ENCODE measurements at regions not wholly inside any gene's neighbourhood (a gene's known extent, or its start where the extent isn't known, plus 50 kb on each side); places are given as distances from the start of the nearest gene placed in this dataset.

GRCh38 chr3:84836961-84837360 is 121.8 kb upstream of the CADM2 start:
- Mint-ChIP-seq H3K27me3 (no peaks in the 10 kb centered on the region), H3K27ac (no peak overlapping the region), H3K4me3 (no peak overlapping the region), H3K4me1 (ENCODE audit: unreplicated experiment) (no peaks in the 10 kb centered on the region), H3K9me3 (no peaks in the 10 kb centered on the region), H3K36me3 (no peaks in the 10 kb centered on the region)
- DNase-seq (ENCODE audit: extremely low spot score, unreplicated experiment): no peak
- no peak for TF ChIP-seq CTCF (conservative IDR thresholded peaks at IDR 0.05)

GRCh38 chr3:84877092-84877491 is 81.7 kb upstream of the CADM2 start:
- no peaks in the 10 kb centered on the region for H3K27me3 Mint-ChIP-seq
- H3K4me1 Mint-ChIP-seq (ENCODE audit: unreplicated experiment): no peaks in the 10 kb centered on the region
- TF ChIP-seq CTCF (conservative IDR thresholded peaks at IDR 0.05): no peak
- DNase-seq (ENCODE audit: extremely low spot score, unreplicated experiment): no peak
- no peaks in the 10 kb centered on the region for H3K36me3 Mint-ChIP-seq
- no peak overlapping the region for H3K27ac Mint-ChIP-seq
- H3K9me3 Mint-ChIP-seq: no peaks in the 10 kb centered on the region
- H3K4me3 Mint-ChIP-seq: no peak overlapping the region

- no peaks in the 10 kb centered on the region for H3K9me3 Mint-ChIP-seq
- H3K27ac Mint-ChIP-seq: no peak overlapping the region
- TF ChIP-seq CTCF (conservative IDR thresholded peaks at IDR 0.05): no peak
- no peak for DNase-seq (ENCODE audit: extremely low spot score, unreplicated experiment)
- H3K36me3 Mint-ChIP-seq: no peaks in the 10 kb centered on the region
- H3K27me3 Mint-ChIP-seq: no peaks in the 10 kb centered on the region
- H3K4me3 Mint-ChIP-seq: no peak overlapping the region
- H3K4me1 Mint-ChIP-seq (ENCODE audit: unreplicated experiment): no peaks in the 10 kb centered on the region
These were observed 77.5 kb upstream of the CADM2 start for GRCh38 chr3:84881288-84881687.

- H3K27me3 Mint-ChIP-seq: no peaks in the 10 kb centered on the region
- no peaks in the 10 kb centered on the region for H3K36me3 Mint-ChIP-seq
- no peaks in the 10 kb centered on the region for H3K4me1 Mint-ChIP-seq (ENCODE audit: unreplicated experiment)
- no peaks in the 10 kb centered on the region for H3K9me3 Mint-ChIP-seq
- DNase-seq (ENCODE audit: extremely low spot score, unreplicated experiment): no peak
- no peak for TF ChIP-seq CTCF (conservative IDR thresholded peaks at IDR 0.05)
- no peak overlapping the region for H3K27ac Mint-ChIP-seq
- no peak overlapping the region for H3K4me3 Mint-ChIP-seq
These were observed 73.4 kb upstream of the CADM2 start for GRCh38 chr3:84885199-84885882.

- Mint-ChIP-seq H3K27me3 (no peaks in the 10 kb centered on the region), H3K4me1 (ENCODE audit: unreplicated experiment) (no peaks in the 10 kb centered on the region), H3K36me3 (no peaks in the 10 kb centered on the region), H3K9me3 (no peaks in the 10 kb centered on the region), H3K27ac (no peak overlapping the region), H3K4me3 (no peak overlapping the region)
- no peak for TF ChIP-seq CTCF (conservative IDR thresholded peaks at IDR 0.05)
- no peak for DNase-seq (ENCODE audit: extremely low spot score, unreplicated experiment)
These were observed 66.9 kb upstream of the CADM2 start for GRCh38 chr3:84891851-84892250.

GRCh38 chr3:84893211-84893610 is 65.6 kb upstream of the CADM2 start:
- Mint-ChIP-seq H3K36me3 (no peaks in the 10 kb centered on the region), H3K9me3 (no peaks in the 10 kb centered on the region)

More at GRCh38 chr3:84893211-84893610, 65.6 kb upstream of the CADM2 start:
- TF ChIP-seq CTCF (conservative IDR thresholded peaks at IDR 0.05): no peak
- H3K27ac Mint-ChIP-seq: no peak overlapping the region
- no peak overlapping the region for H3K4me3 Mint-ChIP-seq
- no peaks in the 10 kb centered on the region for H3K27me3 Mint-ChIP-seq
- no peaks in the 10 kb centered on the region for H3K4me1 Mint-ChIP-seq (ENCODE audit: unreplicated experiment)
- DNase-seq (ENCODE audit: extremely low spot score, unreplicated experiment): no peak
